GM23248 (cell line): ENCODE measurements at regions not wholly inside any gene's neighbourhood (a gene's known extent, or its start where the extent isn't known, plus 50 kb on each side); places are given as distances from the start of the nearest gene placed in this dataset.

Experiments
- EZH2 ChIP-seq: fragments of 200-600 bp; sonication (generic); IDR thresholded peaks from 2 replicates; pipeline ENCODE4 v1.6.1; 2018; ENCODE audit warnings: antibody characterized with exemption, mild to moderate bottlenecking; ENCODE audit not compliant: insufficient read depth, poor library complexity, severe bottlenecking
- EZH2phosphoT487 ChIP-seq: fragments of 200-600 bp; sonication (generic); IDR thresholded peaks from 2 replicates; pipeline ENCODE4 v1.6.1; 2018; ENCODE audit warnings: antibody characterized with exemption, moderate library complexity, mild to moderate bottlenecking, low read depth; ENCODE audit not compliant: insufficient read depth

DNA sequence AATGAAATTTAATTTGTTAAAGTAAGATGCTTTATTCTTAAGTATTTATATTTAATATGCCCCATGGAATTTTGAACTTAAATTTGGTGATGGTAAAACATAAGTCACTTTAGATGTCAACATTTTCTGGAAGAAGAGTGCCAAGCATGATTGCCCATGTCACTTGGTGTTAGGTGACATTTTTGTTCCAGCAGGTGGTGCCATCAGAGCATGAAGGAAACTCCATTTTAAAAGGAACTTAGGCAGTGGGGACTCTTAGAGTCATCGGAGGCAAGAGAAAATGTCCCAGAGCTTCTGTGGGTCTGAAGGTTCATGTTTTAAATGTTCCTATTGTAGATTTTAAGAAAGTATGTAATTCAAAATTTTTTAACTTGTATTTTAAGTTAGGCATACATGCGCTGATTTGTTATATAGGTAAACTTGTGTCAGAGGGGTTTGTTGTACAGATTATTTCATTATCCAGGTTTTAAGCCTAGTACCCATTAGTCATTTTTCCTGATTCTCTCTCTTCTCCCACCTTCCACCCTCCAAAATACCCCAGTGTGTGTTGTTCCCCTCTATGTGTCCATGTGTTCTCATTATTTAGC, 789.3 kb downstream of the SEMA5A start:
- TF ChIP-seq EZH2phosphoT487 (no peak), EZH2 (no peak)
